Thyroid gland (tissue), 4 donors: ENCODE measurements at regions not wholly inside any gene's neighbourhood (a gene's known extent, or its start where the extent isn't known, plus 50 kb on each side); places are given as distances from the start of the nearest gene placed in this dataset.

ENCODE experiments used
- DNase-seq, 2 donors: peaks; one replicate each; pipeline ENCODE4 v3.0.0-alpha.2; 2019
- H3K27ac ChIP-seq, 3 donors: fragments of 200-600 bp; sonication (generic); 1 replicate in 2 of 3; 2 replicates in 1 of 3; pipeline ENCODE4 v1.5.1; 2016 to 2019; ENCODE audit warnings: mild to moderate bottlenecking in 1 of 3, moderate library complexity in 1 of 3
- H3K27me3 ChIP-seq: fragments of 200-600 bp; sonication (generic); one replicate; pipeline ENCODE4 v1.5.1; 2019
- H3K36me3 ChIP-seq, 2 donors: fragments of 200-600 bp; sonication (generic); one replicate each; pipeline ENCODE4 v1.5.1; 2016 to 2019
- H3K4me1 ChIP-seq, 2 donors: fragments of 200-600 bp; sonication (generic); one replicate each; pipeline ENCODE4 v1.5.1; 2017 to 2019
- H3K4me3 ChIP-seq, 3 donors: fragments of 200-600 bp; sonication (generic); replicated peaks in 1 of 3; 1 replicate in 2 of 3; 2 replicates in 1 of 3; pipeline ENCODE4 v1.5.1; 2016; ENCODE audit warnings: mild to moderate bottlenecking in 1 of 3
- H3K9me3 ChIP-seq: fragments of 200-600 bp; sonication (generic); one replicate; pipeline ENCODE4 v1.5.1; 2017
- POLR2A ChIP-seq, 2 donors: fragments of 450-650 bp; IDR thresholded peaks; one replicate each; pipeline ENCODE4 v1.6.1; 2017; ENCODE audit warnings: antibody characterized with exemption in 2 of 2, mild to moderate bottlenecking in 2 of 2, moderate library complexity in 1 of 2
- WGBS, 2 donors: methylation state at CpG; one replicate each; pipeline ENCODE4 v1.1.5; 2017; 5-methylcytosine and 5-hydroxymethylcytosine counted together
- intact Hi-C: fragments of 100-400 bp; cut with DNase I; formaldehyde crosslinking; loops from one replicate; pipeline ENCODE4 v1.15.1; 2023
- TF ChIP-seq, protein P1 (sequence below), 6 experiments: fragments of 200-600 bp in 3 of 6; fragments of 450-650 bp in 3 of 6; sonication (generic) in 3 of 6; IDR thresholded peaks; one replicate each; pipeline ENCODE4 v1.5.1; 2016 to 2019; ENCODE audit warnings: antibody characterized with exemption in 6 of 6, mild to moderate bottlenecking in 2 of 6, inconsistent platforms in 1 of 6, moderate library complexity in 1 of 6

DNA sequence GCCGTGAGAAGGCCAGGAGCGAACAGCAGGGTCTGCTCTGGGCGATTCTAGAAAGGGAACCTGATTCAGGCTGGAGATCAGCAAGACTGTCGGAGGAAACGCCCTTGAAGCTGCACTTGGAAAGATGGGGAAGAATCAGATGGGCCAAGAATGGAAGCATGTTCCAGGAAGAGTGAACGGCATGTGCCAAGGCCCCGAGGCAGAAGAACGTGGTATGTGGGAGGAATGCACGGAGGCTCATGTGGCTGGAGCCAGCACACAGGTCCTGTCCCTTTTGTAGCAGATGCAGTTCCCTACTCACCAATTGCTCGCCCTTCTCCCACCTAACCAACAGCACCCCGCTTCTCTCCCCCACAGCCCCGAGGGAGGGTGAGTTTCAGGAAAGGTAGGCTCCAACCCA is 180.6 kb downstream of the TFAP2C start:
- intact Hi-C loops: no loop called here
- DNase-seq: no peak
- H3K9me3 ChIP-seq: no peaks in the 10 kb centered on the region
- no peaks in the 10 kb centered on the region for H3K4me1 ChIP-seq
- TF ChIP-seq, protein P1, sequence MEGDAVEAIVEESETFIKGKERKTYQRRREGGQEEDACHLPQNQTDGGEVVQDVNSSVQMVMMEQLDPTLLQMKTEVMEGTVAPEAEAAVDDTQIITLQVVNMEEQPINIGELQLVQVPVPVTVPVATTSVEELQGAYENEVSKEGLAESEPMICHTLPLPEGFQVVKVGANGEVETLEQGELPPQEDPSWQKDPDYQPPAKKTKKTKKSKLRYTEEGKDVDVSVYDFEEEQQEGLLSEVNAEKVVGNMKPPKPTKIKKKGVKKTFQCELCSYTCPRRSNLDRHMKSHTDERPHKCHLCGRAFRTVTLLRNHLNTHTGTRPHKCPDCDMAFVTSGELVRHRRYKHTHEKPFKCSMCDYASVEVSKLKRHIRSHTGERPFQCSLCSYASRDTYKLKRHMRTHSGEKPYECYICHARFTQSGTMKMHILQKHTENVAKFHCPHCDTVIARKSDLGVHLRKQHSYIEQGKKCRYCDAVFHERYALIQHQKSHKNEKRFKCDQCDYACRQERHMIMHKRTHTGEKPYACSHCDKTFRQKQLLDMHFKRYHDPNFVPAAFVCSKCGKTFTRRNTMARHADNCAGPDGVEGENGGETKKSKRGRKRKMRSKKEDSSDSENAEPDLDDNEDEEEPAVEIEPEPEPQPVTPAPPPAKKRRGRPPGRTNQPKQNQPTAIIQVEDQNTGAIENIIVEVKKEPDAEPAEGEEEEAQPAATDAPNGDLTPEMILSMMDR (IDR thresholded peaks at IDR 0.05): no peak
- no peak for TF ChIP-seq POLR2A (IDR thresholded peaks at IDR 0.05)
- no peak overlapping the region for H3K27ac ChIP-seq
- no peaks in the 10 kb centered on the region for H3K27me3 ChIP-seq
- WGBS, 2 donors: 94 to 96% methylated on average over 12 of the region's 12 CpGs
- no peaks in the 10 kb centered on the region for H3K36me3 ChIP-seq
- H3K4me3 ChIP-seq: no peak overlapping the region

DNA sequence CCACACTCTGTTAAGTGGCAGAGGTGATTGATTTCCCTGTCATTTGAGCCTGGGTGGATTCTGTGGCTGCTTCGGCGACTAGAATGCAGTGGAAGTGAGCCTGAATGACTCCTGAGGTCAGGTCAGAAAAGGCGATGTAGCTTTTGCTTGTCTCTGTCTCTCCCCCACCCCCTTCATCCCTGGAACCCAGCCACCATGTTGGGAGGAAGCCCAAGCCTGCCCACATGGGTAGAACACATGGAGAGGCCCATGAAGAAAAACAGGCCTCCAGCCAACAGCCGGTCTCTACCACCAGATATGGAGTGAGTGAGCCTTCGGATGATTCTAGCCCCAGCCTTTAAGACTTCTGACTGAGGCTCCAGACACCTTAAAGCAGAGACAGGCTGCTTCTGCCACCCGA is 181.0 kb downstream of the TFAP2C start:
- no peak overlapping the region for H3K27ac ChIP-seq
- no peak overlapping the region for H3K4me3 ChIP-seq

DNA sequence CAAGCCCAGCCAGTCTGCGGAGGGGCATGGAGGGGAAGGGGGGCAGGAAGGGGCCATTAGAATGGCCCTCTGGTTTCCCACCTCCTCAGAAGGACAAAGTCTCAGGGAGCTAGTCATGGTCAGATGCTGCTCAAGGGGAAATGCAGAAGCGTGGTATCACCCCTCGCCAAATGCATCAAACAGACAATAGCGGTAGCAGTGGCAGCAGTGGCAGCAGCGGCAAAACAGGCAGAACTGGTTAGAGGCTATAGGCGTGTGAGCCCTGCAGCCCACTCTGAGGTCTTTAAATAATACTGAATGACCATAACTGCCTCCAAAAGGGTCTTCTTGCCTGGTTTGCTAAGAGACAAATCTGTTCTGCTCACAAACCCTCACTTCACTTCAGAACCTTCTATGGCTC is 186.7 kb downstream of the TFAP2C start:
- intact Hi-C loops: no loop called here
- Histone ChIP-seq H3K27ac (no peak overlapping the region), H3K4me3 (no peak overlapping the region), H3K9me3 (no peaks in the 10 kb centered on the region), H3K36me3 (no peaks in the 10 kb centered on the region), H3K27me3 (no peaks in the 10 kb centered on the region), H3K4me1 (no peaks in the 10 kb centered on the region)
- no peak for TF ChIP-seq POLR2A (IDR thresholded peaks at IDR 0.05)
- TF ChIP-seq, protein P1 (IDR thresholded peaks at IDR 0.05): no peak
- DNase-seq: no peak
- WGBS, 2 donors: 32 to 44% methylated on average over 6 of the region's 6 CpGs

More for the DNA sequence above, 181.0 kb downstream of the TFAP2C start:
- no peak for TF ChIP-seq POLR2A (IDR thresholded peaks at IDR 0.05)
- Histone ChIP-seq H3K27me3 (no peaks in the 10 kb centered on the region), H3K4me1 (no peaks in the 10 kb centered on the region), H3K36me3 (no peaks in the 10 kb centered on the region), H3K9me3 (no peaks in the 10 kb centered on the region)
- 72 to 88% methylated on average over 3 to 6 of the region's 6 CpGs for WGBS, 2 donors
- intact Hi-C loops: no loop called here
- DNase-seq: no peak

DNA sequence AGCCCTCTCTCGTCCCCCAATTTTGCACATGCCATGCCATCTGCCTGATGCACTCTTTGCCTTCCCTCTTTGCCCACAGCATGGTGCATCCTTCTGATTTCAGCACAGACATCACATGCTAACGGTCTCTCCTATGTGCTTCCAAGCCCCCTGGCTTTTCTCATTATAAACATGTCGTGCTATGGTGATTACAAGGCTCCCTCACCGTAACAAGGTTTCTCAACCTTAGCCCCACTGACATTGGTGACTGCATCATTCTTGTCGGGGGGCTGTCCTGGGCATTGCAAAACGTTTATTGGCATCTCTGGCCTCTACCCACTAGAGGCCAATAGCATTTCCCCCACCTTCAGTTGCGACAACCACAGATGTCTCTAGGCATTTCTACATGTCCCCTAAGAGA is 187.2 kb downstream of the TFAP2C start:
- Histone ChIP-seq H3K36me3 (no peaks in the 10 kb centered on the region), H3K27me3 (no peaks in the 10 kb centered on the region), H3K27ac (no peak overlapping the region), H3K4me3 (no peak overlapping the region), H3K4me1 (no peaks in the 10 kb centered on the region), H3K9me3 (no peaks in the 10 kb centered on the region)
- WGBS, 2 donors: 70 to 71% methylated on average over 7 of the region's 7 CpGs
- intact Hi-C loops: no loop called here
- TF ChIP-seq, protein P1 (IDR thresholded peaks at IDR 0.05): no peak
- no peak for TF ChIP-seq POLR2A (IDR thresholded peaks at IDR 0.05)
- DNase-seq: no peak

DNA sequence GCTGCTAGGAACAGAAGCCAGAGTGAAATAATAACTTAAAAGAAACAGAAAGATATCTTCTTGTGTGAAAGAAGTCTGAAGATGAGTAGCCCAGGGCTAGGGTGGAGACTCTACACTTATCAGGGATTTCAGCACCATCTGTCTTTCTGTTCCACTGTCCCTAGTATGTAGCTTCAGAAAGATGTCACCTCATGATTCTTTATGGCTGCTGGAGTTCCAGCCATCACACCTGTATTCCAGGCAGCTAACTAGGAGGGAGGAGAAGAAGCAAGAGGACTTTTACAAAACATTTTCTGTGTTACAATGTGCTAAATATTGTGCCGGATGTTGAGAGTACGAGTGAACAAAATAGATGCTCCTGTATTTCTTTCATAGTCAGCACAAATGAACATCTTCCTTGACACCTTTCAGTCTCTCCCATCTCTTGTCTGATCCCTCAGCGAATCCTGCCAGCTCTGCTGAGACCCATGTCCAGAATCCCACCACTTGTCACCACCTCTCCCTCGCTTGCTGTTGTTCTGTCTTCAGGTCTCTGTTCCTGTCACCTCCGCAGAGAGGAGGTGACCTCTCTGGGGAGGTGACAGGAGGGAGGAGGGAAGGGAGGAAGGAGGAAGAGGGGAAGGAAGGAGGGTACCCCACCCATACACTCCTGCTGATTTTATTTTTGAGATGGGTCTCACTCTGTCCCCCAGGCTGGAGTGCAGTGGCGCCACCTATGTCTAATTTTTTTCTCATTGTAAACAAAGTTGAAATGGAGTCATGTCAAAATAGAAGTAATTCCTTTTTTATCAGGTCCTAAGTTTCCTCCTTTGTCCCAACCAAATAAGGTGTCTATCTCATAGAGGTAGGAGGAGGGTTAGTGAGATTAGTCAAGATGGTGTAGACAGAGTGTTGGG is 188.9 kb downstream of the TFAP2C start:
- intact Hi-C loops: no loop called here
- 86 to 88% methylated on average over 6 of the region's 6 CpGs for WGBS, 2 donors
- Histone ChIP-seq H3K36me3 (no peaks in the 10 kb centered on the region), H3K27me3 (no peaks in the 10 kb centered on the region), H3K4me1 (no peaks in the 10 kb centered on the region), H3K27ac (no peak overlapping the region), H3K4me3 (no peak overlapping the region), H3K9me3 (no peaks in the 10 kb centered on the region)
- TF ChIP-seq, protein P1 (IDR thresholded peaks at IDR 0.05): no peak
- no peak for TF ChIP-seq POLR2A (IDR thresholded peaks at IDR 0.05)
- no peak for DNase-seq
